Fibroblast of pulmonary artery (primary cell): ENCODE measurements at regions not wholly inside any gene's neighbourhood (a gene's known extent, or its start where the extent isn't known, plus 50 kb on each side); places are given as distances from the start of the nearest gene placed in this dataset.

Source experiments
- DNase-seq: peaks from one replicate; pipeline ENCODE4 v3.0.0-alpha.2; 2010; ENCODE audit warnings: low read depth
- H3K4me3 ChIP-seq: replicated peaks from 2 replicates; pipeline ENCODE4 v1.5.1; 2011; ENCODE audit warnings: low read depth, mild to moderate bottlenecking, control low read depth, low read length, moderate library complexity
- TF ChIP-seq, protein P1 (sequence below): IDR thresholded peaks from 2 replicates; pipeline ENCODE4 v1.5.1; 2011; ENCODE audit warnings: mild to moderate bottlenecking, control low read depth, low read length, inconsistent platforms; ENCODE audit errors: missing control alignments

DNA sequence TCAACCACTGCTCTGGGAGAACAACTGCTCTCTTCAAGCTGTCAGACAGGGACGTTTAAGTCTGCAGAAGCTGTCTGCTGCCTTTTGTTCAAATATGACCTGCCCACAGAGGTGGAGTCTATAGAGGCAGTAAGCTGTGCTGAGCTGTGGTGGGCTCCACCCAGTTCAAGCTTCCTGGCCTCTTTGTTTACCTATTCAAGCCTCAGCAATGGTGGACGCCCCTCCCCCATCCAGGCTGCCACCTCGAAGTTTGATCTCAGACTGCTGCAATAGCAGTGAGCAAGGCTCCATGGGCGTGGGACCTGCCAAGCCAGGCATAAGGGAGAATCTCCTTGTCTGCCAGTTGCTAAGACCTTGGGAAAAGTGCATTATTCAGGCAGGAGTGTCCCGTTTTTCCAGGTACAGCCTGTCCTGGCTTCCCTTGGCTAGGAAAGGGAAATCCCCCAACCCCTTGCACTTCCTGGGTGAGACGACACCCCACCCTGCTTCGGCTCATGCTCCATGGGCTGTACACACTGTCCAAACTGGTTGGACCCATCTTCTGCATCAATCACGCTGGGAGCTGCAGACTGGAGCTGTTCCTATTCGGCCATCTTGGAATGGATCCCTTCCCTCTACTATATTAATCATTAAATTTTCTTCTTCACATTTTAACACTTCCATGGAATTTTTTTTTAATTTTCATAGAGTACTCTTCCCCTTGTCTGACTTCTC is 167.0 kb upstream of the UBE2E2 start:
- no peak for DNase-seq
- TF ChIP-seq, protein P1, sequence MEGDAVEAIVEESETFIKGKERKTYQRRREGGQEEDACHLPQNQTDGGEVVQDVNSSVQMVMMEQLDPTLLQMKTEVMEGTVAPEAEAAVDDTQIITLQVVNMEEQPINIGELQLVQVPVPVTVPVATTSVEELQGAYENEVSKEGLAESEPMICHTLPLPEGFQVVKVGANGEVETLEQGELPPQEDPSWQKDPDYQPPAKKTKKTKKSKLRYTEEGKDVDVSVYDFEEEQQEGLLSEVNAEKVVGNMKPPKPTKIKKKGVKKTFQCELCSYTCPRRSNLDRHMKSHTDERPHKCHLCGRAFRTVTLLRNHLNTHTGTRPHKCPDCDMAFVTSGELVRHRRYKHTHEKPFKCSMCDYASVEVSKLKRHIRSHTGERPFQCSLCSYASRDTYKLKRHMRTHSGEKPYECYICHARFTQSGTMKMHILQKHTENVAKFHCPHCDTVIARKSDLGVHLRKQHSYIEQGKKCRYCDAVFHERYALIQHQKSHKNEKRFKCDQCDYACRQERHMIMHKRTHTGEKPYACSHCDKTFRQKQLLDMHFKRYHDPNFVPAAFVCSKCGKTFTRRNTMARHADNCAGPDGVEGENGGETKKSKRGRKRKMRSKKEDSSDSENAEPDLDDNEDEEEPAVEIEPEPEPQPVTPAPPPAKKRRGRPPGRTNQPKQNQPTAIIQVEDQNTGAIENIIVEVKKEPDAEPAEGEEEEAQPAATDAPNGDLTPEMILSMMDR = no peak
- H3K4me3 ChIP-seq = no peak overlapping the region

DNA sequence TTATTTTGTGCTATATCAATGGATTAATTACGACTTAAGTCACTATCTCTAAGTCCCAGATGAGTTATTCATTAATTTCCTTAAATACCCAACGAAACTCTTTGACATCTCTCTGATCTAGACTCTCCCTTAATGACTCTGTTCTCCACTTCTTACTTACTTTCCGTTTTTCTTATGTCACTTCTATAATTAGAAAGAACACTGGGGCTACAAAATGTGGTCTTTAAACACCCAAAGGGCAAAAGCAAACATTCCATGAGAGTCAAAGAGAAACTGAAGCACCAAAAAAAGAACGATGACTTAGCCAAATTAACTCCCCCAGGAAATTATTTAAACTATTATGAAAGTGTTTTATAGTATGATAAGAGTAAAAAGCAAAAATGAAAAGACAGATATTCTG is 166.4 kb upstream of the UBE2E2 start:
- no peak for DNase-seq
- TF ChIP-seq, protein P1 = no peak
- no peak overlapping the region for H3K4me3 ChIP-seq

DNA sequence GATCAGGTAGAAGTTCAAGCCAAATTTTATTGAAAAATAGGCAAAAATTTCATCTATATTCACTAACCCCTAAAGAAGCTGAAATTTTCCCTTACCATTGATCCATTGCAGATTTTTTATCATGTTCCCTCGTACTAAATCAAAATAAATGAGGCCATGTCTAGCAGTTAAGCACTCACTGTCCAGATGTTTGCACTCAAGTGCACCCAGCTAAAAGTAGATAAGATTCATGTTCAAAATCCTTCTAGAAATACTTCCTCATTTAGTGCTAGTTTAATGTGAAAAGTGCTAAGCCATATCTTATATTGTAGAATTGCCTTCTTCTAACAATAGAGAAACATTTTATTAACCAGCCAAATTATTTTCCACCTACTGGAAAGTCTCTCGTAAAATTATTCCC is 164.7 kb upstream of the UBE2E2 start:
- TF ChIP-seq, protein P1 = no peak
- DNase-seq = no peak
- no peak overlapping the region for H3K4me3 ChIP-seq

DNA sequence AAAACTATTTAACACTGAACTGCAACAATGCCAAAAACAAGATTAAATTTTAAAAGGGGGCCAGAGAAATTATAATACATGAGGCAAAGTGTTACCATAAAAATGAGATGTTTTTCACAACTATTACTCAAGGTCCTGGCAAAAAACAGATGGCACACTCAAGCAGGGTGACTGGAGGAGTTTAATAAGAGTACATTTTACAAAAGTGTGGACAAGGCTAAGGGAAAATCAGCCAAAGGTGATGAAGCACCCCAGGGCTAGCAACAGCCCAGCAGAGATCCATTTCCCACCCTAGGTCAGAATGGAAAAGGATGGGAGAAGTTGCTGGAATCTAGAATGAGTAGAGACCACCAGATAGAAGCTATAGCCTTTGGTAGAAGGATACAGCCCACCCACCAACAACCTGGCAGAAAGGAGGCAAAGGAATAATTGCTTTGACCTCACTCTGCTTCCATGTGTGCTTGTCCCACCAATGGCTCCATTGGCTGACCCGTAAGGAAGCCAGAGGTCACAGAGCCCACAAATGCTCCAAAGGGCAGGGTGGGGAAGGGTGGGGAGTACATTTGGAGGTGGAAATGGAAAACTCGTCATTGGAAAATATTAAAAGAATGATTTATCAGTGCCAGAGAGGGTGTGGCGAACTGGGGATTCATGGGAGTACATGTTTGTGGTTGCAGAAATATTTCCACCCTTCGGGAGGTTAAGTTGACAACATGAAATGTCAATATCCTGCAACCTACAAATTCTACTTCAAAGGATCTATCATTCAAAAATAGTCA is 161.0 kb upstream of the UBE2E2 start:
- no peak for DNase-seq
- TF ChIP-seq, protein P1 = no peak
- no peak overlapping the region for H3K4me3 ChIP-seq

DNA sequence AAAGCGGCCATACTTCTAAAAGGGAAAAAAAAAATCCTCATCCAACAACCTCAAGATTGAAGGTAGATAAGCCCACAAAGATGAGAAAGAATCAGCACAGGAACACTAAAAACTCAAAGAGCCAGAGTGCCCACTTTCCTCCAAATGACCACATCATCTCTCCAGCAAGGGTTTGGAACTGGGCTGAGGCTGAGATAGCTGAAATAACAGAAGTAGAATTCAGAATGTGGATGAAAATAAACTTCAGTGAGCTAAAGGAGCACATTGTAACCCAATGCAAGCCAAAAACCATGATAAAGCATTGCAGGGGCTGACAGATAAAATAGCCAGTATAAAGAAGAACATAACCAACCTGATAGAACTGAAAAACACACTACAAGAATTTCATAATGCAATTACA is 158.7 kb upstream of the UBE2E2 start:
- TF ChIP-seq, protein P1 = no peak
- DNase-seq = no peak

DNA sequence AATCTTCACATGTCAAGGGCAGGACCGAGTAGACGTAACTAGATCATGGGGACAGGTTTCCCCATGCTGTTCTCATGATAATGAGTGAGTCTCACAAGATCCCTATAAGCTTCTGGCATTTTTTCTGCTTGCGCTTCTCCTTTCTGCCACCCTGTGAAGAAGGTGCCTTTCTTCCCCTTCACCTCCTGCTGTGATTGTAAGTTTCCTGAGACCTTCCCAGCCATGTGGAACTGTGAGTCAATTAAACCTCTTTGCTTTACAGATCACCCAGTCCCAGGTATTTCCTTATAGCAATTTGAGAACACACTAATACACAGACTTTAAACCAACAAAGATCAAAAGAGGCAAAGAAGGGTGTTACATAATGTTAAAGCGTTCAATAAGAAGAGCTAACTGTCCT is 156.6 kb upstream of the UBE2E2 start:
- no peak for DNase-seq
- no peak overlapping the region for H3K4me3 ChIP-seq
- TF ChIP-seq, protein P1 = no peak

More for the DNA sequence above, 158.7 kb upstream of the UBE2E2 start:
- no peak overlapping the region for H3K4me3 ChIP-seq
